Keratinocyte (primary cell): ENCODE measurements at regions not wholly inside any gene's neighbourhood (a gene's known extent, or its start where the extent isn't known, plus 50 kb on each side); places are given as distances from the start of the nearest gene placed in this dataset.

Experiments used
- DNase-seq: peaks from one replicate; pipeline ENCODE4 v3.0.0-alpha.2; 2011; ENCODE audit warnings: low read depth, missing footprints, low spot score
- FAIRE-seq: peaks from 2 replicates; lab custom pipeline; 2011; peaks lifted over from hg19 to GRCh38; lab: Jason Lieb, UNC
- H2AFZ ChIP-seq: 2 replicates; pipeline ENCODE4 v1.6.0; 2012; ENCODE audit warnings: low read length, control low read depth, inconsistent platforms; ENCODE audit not compliant: control insufficient read depth
- H3K27ac ChIP-seq: 2 replicates; pipeline ENCODE4 v1.5.1; 2011; ENCODE audit warnings: low read length; ENCODE audit not compliant: control insufficient read depth, insufficient read depth
- H3K27me3 ChIP-seq: 3 replicates; pipeline ENCODE4 v1.6.0; 2011; ENCODE audit warnings: low read length; ENCODE audit not compliant: control insufficient read depth, insufficient read depth; ENCODE audit errors: extremely low read depth
- H3K36me3 ChIP-seq, 2 experiments: 2 replicates in 1 of 2; 3 replicates in 1 of 2; pipeline ENCODE4 v1.5.1; 2011; ENCODE audit warnings: low read length in 2 of 2, mild to moderate bottlenecking in 1 of 2; ENCODE audit not compliant: control insufficient read depth in 2 of 2, insufficient read depth in 2 of 2; ENCODE audit errors: extremely low read depth in 1 of 2
- H3K4me1 ChIP-seq: 3 replicates; pipeline ENCODE4 v1.5.1; 2011; ENCODE audit warnings: low read length; ENCODE audit not compliant: control insufficient read depth, insufficient read depth; ENCODE audit errors: extremely low read depth
- H3K4me2 ChIP-seq: 3 replicates; pipeline ENCODE4 v1.6.0; 2011; ENCODE audit warnings: low read depth, low read length; ENCODE audit not compliant: control insufficient read depth, insufficient read depth; ENCODE audit errors: extremely low read depth
- H3K4me3 ChIP-seq, 3 experiments: fragments of 200-600 bp in 1 of 3; sonication (generic) in 1 of 3; 2 replicates in 2 of 3; 3 replicates in 1 of 3; pipeline ENCODE4 v1.5.1; 2011 to 2016; ENCODE audit warnings: low read length in 3 of 3, mild to moderate bottlenecking in 3 of 3, control low read depth in 2 of 3, inconsistent platforms in 1 of 3, low read depth in 1 of 3, mixed read lengths in 1 of 3, mixed run types in 1 of 3, moderate library complexity in 1 of 3; ENCODE audit not compliant: control insufficient read depth in 2 of 3, insufficient read depth in 2 of 3; ENCODE audit errors: extremely low read depth in 1 of 3
- H3K79me2 ChIP-seq: 2 replicates; pipeline ENCODE4 v1.6.0; 2012; ENCODE audit warnings: low read length; ENCODE audit not compliant: control insufficient read depth, insufficient read depth
- H3K9ac ChIP-seq: 3 replicates; pipeline ENCODE4 v1.6.0; 2011; ENCODE audit warnings: low read length; ENCODE audit not compliant: control insufficient read depth, insufficient read depth; ENCODE audit errors: extremely low read depth
- H3K9me1 ChIP-seq: 3 replicates; pipeline ENCODE4 v1.6.0; 2011; ENCODE audit warnings: low read length; ENCODE audit not compliant: control insufficient read depth, insufficient read depth; ENCODE audit errors: extremely low read depth
- H3K9me3 ChIP-seq: 2 replicates; pipeline ENCODE4 v1.5.1; 2012; ENCODE audit warnings: low read depth, low read length; ENCODE audit not compliant: control insufficient read depth
- H4K20me1 ChIP-seq: 3 replicates; pipeline ENCODE4 v1.6.0; 2011; ENCODE audit warnings: low read length; ENCODE audit not compliant: control insufficient read depth, insufficient read depth; ENCODE audit errors: extremely low read depth
- CTCF ChIP-seq, 3 experiments: IDR thresholded peaks in 1 of 3; conservative IDR thresholded peaks in 1 of 3; optimal IDR thresholded peaks in 1 of 3; 2 replicates in 2 of 3; 3 replicates in 1 of 3; pipeline versions ENCODE3 to v1.5.1; 2011; ENCODE audit warnings: low read length in 3 of 3, mild to moderate bottlenecking in 3 of 3, moderate library complexity in 2 of 3, control low read depth in 1 of 3, inconsistent platforms in 1 of 3; ENCODE audit not compliant: insufficient read depth in 2 of 3; ENCODE audit errors: extremely low read depth in 1 of 3
- EZH2 ChIP-seq: IDR thresholded peaks from one replicate; pipeline ENCODE4 v1.6.1; 2012; ENCODE audit warnings: inconsistent platforms, mild to moderate bottlenecking, low read length, moderate library complexity
- dilution Hi-C: fragments of 300-500 bp; cut with MboI; formaldehyde crosslinking; loops from one replicate; pipeline ENCODE4 v1.7.0; 2020; ENCODE audit warnings: low sequenced_read_pairs; ENCODE audit not compliant: extremely low pct_ligation_motif_present

- no peak for DNase-seq
- no peak for FAIRE-seq
Measured at GRCh38 chr14:44107156-44107555, 399.9 kb downstream of the FSCB start.

GRCh38 chr14:44099743-44100488, 407.2 kb downstream of the FSCB start:
- Histone ChIP-seq H2AFZ (no peak overlapping the region), H3K4me1 (no peaks in the 10 kb centered on the region), H3K9me1 (no peaks in the 10 kb centered on the region), H3K27me3 (no peaks in the 10 kb centered on the region), H3K79me2 (no peaks in the 10 kb centered on the region), H4K20me1 (no peaks in the 10 kb centered on the region), H3K9ac (no peak overlapping the region), H3K9me3 (no peaks in the 10 kb centered on the region), H3K4me3 (no peak overlapping the region), H3K4me2 (no peak overlapping the region), H3K27ac (no peak overlapping the region), H3K36me3 (no peaks in the 10 kb centered on the region)
- no peak for TF ChIP-seq EZH2
- TF ChIP-seq CTCF (optimal IDR thresholded peaks at IDR 0.05 in 1 of 3, IDR thresholded peaks at IDR 0.05 in 1 of 3, conservative IDR thresholded peaks at IDR 0.05 in 1 of 3; ENCODE audit: extremely low read depth in 1 of 3, insufficient read depth in 2 of 3, low read length in 3 of 3) = no peak
- DNase-seq (no peak), FAIRE-seq (no peak)
- dilution Hi-C loops = no loop called here

More at GRCh38 chr14:44107156-44107555, 399.9 kb downstream of the FSCB start:
- Histone ChIP-seq H3K9ac (no peak overlapping the region), H4K20me1 (no peaks in the 10 kb centered on the region), H3K27ac (no peak overlapping the region), H3K4me3 (no peak overlapping the region), H3K4me2 (no peak overlapping the region), H2AFZ (no peak overlapping the region), H3K9me1 (no peaks in the 10 kb centered on the region), H3K27me3 (no peaks in the 10 kb centered on the region), H3K4me1 (peaks cover 7% of the 10 kb centered on the region), H3K36me3 (no peaks in the 10 kb centered on the region), H3K79me2 (no peaks in the 10 kb centered on the region), H3K9me3 (peaks cover 9% of the 10 kb centered on the region)
- TF ChIP-seq CTCF (optimal IDR thresholded peaks at IDR 0.05 in 1 of 3, IDR thresholded peaks at IDR 0.05 in 1 of 3, conservative IDR thresholded peaks at IDR 0.05 in 1 of 3; ENCODE audit: extremely low read depth in 1 of 3, insufficient read depth in 2 of 3, low read length in 3 of 3) (no peak), EZH2 (no peak)
- dilution Hi-C loops = no loop called here
